NCI-H748 (cell line): ENCODE measurements at regions not wholly inside any gene's neighbourhood (a gene's known extent, or its start where the extent isn't known, plus 50 kb on each side); places are given as distances from the start of the nearest gene placed in this dataset.

Source experiments
- DNase-seq: peaks from one replicate; lab custom pipeline; 2025; ENCODE audit not compliant: unreplicated experiment; lab: John Stamatoyannopoulos, UW

DNA sequence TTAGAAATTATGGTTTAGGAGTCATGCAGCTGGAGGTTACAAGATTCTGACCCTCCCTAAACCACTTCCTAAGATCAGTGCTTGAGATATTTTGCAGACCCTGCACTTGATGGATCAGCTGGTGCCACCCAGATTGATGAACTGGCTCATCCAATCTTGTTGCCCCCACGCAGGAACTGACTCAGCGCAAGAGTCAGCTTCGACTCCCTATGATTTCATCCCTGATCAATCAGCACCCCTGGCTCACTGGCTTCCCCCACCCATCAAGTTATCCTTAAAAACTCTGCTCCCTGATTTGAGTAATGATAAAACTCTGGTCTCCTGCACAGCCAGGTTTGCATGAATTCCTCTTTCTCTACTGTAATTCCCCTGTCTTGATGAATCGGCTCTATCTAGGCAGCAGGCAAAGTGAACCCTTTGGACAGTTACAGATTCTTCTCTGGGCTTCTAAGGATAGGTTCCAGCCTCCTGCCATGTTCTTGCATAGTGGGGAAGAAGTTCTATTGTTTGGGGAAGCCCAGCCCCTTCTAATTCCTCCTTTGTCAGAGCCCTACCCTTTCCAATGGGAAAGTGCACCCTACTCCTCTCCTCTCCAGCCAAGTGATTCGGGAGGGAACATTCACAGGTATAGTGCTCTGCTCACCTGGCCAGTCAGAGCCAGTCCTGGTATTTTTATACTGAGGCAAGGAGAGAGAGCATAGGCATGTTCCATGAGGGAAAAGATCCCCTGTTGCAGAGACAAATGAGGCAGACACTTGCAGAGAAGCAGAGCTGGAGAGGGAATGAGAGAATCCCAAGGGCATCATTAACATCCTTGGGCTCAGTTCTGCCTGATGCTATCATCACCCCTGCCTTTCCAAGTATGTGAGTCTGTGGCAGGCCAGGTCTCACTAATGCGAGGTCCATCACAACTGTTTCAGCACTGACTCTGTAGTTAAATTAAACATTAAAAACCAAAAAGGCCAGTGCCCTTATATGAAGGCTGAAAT is 224.4 kb upstream of the GALNT17 start:
- no peak for DNase-seq

DNA sequence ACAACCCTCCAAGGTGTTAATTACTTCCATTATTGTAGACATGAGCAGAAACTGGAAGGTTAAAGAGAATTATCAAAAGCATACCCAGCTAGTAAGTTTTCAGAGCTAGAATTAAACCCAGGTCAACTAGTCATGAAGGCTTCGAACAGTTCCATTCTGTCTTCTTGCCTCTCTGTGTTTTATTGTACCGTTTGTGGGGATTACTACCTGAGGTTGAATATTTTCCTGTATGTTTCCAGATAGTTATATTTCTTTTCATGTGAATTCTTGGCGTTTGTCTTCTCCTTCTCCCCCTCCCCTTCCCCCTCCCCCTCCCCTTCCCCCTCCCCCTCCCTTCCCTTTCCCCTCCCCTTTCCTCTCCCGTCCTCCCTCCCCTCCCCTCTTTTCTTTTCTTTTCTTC is 218.0 kb upstream of the GALNT17 start:
- DNase-seq = no peak

DNA sequence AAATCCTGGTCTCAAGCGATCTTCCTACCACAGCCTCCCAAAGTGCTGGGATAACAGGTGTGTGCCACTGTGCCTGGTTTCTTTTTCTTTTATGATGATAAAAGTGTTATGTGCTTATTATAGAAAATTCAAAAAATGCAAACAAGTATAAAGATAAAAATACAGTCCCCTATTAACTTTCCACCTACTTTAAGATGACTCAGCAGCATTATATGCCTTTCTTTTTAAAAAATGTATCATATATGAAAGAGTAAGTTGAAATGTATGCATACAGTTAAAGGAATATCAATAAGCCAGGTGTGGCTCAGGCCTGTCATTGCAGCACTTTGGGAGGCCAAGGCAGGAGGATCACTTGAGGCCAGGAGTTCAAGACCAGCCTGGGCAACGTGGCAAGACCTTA is 216.9 kb upstream of the GALNT17 start:
- DNase-seq = no peak

DNA sequence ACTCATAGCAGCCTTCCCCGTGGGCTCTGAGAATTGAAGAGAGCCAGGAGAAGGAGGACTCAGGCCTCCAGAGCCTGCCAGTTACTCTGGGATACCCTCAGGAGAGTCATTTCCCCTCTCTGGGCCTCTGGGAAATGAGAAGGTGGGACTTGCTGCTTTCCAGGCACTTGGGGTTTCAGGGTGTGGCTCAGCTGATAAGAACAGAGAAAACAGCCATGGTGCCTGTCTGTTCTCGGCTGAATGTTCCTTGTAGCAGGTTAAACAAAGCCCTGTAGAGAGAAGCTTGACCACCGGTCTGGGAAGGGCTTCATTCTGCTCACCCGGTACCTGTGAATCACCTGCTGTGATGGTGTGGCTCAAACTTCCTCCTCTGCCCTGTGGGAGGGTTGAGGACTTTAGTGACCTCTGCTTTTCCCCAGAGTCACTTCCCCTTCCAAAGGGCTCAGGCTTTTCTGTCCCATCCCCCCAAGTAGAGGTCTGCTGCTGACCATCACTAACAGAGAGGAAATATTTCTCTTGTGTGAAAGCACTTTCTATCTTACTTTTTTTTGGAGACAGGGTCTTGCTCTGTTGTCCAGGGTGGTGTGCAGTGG is 212.4 kb upstream of the GALNT17 start:
- DNase-seq = no peak

DNA sequence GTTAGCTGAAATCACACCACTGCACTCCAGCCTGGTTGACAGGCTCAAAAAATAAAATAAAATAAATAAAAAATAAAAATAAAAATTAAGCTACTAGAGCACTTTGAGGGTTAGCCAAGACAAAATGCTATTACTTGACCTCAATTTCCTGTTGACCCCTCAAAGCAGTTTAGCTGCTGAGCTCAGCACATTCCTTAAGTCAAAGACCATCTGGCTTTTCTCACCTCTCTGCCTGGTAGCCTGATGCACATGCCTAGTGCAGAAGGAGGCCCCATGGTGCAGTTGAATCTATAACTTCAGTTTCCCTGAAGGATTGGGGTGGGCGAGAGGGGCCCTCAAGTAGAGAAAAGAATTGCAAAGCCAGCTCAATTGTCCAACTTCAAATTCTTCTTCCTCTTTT is 211.1 kb upstream of the GALNT17 start:
- no peak for DNase-seq

DNA sequence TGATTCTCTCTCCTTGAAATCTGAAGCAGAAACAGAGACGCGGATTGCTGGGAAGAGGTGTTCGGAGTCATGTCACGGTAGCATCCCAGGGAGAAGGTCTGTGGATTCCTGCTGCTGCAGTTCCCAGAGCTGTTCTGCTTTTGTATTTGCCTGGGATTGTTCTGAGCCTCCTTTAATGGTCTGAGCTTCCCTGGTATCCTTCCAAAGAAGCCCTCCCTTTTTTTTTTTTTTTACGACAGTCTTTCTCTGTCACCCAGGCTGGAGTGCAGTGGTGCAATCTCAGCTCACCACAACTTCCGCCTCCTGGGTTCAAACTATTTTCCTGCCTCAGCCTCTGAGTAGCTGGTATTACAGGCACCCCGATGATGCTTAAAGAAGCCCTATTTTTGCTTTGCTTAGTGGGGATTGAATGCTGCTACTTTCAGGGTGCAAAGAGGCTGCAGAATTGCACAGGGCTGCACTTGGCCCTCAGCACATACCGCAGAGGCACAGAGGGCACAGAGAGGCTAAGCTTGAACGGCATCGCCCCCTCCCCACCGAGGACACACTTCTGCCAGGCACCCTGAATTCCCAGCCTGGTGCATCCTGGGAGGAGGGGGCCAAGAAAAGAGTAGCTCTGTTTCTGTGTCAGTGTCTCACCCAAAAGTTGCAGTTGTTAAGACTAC is 208.6 kb upstream of the GALNT17 start:
- DNase-seq = no peak

DNA sequence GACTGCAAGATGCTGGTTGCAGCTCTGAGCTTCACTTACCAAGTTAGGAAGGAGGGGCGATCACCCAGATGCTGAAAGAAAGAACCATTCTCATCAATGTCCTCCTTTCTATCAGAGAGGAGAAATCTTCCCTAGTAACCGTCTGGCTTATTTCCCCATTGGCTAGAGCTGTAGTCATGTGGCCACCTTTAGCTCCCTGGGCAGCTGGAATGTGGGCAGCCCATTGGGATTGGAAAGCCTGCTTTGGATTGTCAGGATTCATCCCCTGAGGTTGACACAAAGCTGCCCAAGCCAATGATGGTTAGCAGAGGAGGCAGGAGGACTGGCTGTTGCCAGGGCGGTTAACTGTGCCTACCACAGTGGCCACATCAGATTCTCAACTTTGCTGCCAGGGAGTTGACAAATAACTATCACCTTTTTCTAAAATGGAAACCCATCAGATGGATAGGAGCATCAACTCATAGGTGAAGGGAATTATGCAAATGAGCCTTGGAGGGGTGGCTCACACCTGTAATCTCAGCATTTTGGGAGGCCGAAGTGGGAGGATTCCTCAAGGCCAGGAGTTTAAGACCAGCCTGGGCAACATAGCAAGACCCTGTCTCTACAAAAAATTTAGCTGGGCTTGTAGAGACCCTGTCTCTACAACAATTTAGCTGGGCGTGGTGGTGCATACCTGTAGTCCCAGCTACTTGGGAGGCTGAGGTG is 206.4 kb upstream of the GALNT17 start:
- DNase-seq = no peak

DNA sequence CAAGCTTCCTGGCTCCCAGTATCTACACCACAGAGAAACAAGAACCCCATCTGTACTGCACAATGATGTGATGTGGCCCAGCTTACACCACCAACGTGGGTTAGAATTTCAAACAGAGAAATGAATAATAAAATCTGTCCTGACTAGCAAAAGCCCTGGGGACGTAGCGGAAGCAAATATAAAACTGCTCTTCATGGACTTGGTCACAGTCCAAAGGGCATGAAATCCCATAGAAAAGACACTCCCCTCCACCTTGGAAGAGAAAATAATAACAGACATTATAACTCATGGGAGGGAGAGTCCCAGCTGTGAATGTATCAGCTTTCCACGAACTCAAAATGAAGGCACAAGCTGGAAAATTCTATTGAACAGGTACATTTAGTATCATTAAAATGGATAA is 205.3 kb upstream of the GALNT17 start:
- no peak for DNase-seq

DNA sequence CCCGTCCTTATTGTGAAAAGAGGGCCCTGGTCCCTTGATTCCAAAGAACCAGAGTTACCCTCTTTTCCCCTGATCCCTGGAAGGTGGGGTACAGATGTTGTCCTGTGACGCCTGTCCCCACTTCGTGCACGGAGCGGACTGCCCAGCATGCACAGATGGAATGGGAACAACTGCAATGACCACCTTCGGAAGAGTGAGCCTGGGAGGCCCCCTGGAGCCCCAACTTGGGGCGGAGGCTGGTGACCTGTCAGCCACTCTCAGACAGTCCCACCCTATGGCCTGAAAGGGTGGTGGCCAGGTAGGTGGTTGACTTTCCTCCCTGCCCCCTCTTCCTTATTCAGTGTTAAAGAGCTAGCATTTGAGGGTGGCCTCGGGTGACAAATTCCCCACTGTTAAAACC is 196.6 kb upstream of the GALNT17 start:
- no peak for DNase-seq

DNA sequence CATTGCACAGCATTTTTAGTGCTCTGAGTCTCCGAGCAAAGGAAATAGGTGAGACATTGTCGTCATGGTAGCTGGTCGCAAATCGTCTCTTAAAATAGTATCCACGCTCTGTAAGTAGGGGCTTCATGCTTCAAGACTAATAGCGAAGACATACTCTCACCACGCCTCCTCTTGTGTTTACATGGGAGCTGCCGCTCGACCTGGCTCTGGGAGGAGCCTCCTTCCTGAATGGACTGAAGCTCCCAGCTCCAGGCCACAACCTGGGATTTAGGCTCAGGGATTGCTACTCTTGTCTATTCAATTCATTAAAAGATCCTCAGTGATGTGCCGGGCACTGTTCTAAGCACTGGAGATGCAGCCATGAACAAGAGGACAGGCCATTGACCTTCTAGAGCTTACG is 196.1 kb upstream of the GALNT17 start:
- no peak for DNase-seq

DNA sequence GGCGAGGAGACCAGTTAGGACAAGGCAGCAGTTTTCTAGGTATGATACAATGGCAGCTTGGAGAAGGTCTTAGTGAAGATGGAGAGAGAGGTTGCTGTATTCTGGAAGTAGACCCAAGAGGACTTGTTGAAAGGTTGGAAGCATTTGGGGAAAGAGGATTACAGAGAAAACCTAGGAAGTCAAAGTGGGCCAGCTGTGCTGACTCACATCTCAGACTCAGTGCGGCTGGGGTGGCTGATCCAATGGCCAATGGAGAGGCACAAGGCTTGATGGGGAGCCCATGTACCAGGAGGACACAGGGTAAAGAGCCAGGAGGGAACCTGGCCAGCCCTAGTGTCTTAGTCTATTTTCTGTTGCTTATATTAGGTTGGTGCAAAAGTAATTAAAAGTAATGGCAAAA is 194.5 kb upstream of the GALNT17 start:
- DNase-seq = no peak

DNA sequence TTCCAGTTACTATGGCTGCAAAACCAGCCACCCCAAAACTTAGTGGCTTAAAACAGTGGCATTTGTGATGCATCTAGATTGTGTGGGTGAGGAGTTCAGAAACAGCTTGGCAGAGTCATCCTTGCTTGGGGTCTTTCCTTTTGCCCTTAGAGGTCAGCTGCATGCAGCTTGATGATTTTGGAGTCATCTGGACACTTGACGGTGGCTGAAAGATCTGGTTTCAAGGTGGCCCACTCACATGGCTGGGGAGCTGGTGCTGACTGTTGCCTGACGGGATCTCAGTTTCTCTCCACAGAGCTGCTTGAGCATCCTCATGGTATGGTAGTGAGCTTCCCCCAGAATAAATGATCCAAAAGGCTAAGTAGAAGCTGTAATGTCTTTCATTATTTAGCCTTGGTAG is 191.3 kb upstream of the GALNT17 start:
- DNase-seq = no peak

DNA sequence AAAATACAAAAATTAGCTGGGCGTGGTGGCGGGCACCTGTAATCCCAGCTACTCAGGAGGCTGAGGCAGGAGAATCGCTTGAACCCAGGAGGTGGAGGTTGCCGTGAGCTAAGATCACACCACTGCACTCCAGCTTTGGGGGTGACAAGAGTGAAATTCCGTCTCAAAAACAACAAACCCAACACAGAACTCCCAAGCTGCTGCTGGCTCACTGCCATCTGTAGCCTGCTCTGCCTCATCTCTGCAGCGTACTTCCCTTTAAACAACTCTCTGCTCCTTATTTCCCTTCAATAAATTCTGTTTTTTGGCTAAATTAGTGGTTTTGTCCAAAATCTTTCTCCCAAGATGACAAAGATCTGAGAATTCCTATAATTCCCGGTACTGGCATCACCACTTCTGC is 189.2 kb upstream of the GALNT17 start:
- no peak for DNase-seq

DNA sequence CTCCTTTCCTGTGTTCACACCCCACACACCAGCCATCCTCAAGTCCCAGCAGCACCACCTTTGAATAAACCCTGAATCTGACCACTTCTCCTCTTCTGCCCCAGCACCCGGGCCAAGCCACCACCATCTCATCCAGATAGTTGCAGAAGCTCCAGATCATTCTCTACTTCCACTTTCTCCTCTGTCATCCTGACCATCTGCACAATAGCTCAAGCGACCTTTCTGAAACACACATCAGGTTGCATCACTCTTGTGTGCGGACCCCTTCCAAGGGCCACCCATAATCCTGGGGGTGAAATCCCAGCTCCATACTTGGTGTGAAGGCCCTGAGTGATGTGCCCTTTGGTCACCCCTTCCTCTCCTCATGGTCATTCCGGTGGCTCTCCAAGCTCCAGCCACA is 187.4 kb upstream of the GALNT17 start:
- DNase-seq = no peak

DNA sequence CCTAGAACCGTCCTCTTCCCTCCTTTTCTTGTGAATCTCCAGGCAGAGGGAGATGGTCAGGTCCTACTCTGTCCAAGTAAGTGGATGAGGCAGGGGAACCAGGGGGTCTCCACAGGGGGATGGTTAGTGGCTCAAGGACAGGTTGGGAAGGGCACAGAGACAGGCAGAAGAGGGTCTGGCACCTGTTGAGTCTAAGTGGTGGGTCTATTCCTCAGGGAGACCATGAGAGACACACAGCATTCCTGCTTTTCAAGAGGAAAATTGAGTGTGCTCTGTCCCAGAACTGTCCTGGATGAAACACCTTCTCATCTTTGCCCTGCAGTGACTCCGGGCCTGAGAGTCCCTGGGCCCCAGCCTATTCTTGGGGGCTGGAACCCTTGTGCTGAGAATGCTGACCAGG is 184.8 kb upstream of the GALNT17 start:
- DNase-seq = no peak

DNA sequence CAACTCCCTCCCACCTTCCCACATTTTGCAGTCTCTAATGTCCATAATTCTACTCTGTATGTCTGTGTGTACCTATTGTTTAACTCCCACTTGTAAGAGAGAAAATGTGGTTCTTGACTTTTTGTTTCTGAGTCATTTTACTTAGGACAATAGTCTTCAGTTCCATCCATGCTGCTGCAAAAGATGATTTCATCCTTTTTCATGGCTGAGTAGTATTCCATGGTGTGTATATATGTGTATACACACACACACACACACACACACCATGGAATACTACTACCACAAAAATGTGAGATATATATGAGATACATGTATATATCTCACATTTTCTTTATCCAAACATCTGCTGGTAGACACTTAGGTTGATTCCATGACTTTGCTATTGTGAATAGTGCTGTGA is 182.1 kb upstream of the GALNT17 start:
- no peak for DNase-seq

DNA sequence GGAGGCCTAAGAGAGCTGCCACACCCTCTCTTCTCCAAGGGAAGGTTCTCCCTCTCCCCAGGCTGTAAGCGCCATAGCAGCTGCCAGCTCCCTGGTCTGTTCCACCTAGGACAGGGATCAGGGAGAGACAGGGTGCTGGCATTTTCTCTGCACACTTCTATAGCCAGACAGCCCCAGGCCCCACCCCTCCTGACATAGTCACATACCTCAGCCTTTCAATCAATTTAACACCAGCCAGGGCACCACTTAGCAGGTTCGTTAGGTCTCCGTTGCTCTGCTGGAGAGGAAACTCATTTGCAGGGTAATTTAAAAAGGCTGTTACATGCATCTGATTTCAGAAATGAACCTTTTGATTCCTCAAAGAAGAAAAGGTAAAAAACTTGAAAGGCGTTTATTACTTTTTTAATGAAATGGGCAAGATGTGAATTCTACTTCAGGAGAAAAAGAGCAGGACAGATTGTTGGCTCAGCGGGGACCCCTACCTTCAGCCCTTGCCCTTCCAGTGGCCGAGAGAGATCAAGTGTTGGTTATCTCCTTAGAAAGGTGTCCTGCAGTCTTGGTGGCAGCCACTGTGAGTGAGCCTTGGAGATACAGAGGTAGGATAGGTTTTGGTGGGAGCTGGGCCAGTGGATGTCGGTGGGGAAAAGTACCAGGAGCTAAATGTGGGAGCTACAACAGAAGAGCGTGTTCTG is 180.5 kb upstream of the GALNT17 start:
- DNase-seq = no peak

DNA sequence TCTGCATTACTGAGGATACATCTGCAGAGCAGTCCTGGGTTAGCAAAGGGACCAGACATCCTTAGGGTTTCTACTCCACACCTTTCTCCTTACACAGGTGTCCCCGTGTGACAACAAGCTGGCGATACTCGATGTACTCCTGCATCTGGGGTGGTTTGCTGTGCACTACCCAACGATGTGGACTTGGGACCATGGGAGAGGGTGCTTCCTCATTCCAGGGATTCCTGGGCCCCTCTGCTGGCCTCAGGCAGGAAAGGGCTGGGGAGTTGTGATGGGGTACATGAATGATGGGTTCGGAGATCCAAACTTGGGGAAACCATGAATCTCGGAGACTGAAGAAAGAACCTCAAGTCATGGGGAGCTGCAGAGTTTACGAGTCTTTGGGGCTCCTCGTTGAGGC is 179.6 kb upstream of the GALNT17 start:
- no peak for DNase-seq

DNA sequence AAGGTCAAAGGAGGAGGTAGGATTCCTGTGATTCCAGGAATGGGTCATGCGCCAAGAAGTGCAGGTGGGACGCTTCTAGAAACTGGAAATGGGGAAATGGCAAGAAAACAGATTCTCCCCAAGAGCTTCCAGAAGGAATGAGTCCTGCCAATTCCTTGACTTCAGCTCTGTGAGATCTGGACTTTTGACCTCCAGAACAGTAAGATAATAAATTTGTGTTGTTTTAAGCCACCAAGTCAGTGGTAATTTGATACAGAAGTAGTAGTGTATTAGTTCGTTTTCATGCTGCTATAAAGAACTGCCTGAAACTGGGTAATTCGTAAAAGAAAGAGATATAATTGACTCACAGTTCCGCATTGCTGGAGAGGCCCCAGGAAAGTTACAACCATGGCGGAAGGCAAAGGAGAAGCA is 178.6 kb upstream of the GALNT17 start:
- DNase-seq = no peak

DNA sequence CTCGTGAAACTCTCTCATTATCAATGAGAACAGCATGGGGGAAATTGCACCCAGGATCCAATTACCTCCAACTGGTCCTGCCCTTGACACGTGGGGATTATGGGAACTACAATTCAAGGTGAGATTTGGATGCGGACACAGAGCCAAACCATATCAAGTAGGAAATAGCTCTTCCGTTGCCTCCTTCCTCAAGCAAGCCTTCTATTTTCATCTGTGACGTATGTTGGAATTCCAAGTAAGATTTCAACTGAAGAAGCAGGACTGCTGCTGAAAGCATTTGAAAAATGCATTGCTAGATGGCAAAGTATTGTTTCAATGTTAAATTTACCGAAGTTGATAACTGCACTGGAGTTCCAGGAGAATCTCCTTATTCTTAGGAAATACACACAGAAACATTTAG is 178.1 kb upstream of the GALNT17 start:
- no peak for DNase-seq

DNA sequence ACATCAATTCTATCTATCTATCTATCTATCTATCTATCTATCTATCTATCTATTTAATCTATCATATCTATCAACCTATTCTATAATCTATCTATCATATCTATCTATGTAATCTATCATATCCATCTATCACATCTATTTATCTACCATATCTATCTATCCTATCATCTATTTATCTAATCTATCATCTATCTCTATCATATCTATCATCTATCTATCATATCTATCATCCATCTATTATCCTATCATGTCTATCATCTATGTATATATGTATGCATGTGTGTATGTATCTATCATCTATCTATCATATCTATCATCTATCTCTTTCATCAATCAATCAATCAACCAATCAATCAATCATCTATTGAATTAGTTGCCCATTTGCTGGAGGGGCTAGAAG is 159.3 kb upstream of the GALNT17 start:
- no peak for DNase-seq
